ENCODE measurements at regions not wholly inside any gene's neighbourhood (a gene's known extent, or its start where the extent isn't known, plus 50 kb on each side); places are given as distances from the start of the nearest gene placed in this dataset.

DNA sequence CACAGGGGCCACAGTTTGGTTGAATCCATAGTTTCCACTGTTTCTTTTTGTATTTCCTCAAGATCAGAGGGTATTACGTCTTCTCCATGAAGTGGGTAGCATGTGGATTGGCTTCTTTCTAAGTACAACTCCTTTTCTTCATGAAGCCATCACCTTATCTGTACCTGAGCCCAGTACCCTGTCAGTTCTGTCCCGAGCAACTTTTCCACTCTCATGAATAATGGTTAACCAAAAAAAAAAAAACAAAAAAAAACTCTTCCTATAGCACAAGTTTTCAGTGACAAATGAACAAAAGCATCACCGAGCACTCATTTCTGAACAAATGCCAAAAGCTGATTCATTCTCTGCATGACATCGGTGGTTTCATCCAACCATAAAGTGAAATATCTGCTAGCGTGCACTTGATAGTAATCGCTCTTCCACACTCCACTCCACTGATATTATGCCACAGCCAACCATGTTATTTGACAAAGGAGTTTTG, 53.0 kb upstream of the CCDC150 start:
- WGBS (ENCODE audit: insufficient coverage), result 39% methylated on average over 5 of the region's 6 CpGs

DNA sequence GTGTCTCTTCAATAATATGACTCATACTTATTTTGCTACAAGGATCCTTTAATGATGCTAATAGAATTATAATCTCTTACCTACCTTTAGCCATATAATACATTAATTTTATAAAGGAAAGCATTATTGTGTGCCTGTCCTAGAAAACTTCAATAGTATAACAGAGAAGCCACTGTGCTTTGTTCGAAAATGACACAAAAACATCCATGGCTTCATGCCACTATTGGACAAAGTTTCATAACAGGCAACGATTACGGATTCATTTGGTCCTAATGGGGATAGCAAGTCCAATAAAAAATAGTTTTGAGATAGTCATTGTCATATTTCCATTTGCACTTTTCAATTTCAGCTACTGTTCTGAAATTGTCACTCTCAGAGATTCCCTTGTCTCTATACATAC, 52.5 kb upstream of the CCDC150 start:
- 84% methylated on average over 3 of the region's 3 CpGs for WGBS (ENCODE audit: insufficient coverage)
- Mint-ChIP-seq H3K36me3 (no peaks in the 10 kb centered on the region), H3K4me3 (no peak overlapping the region), H3K27ac (no peak overlapping the region), H3K4me1 (peaks cover 0 to 2% of the 10 kb centered on the region in 2 donors), H3K27me3 (ENCODE audit: low read depth in 2 of 2) (peaks cover 31 to 76% of the 10 kb centered on the region in 2 donors), H3K9me3 (peaks cover 0 to 4% of the 10 kb centered on the region in 2 donors)
- no peak overlapping the region for H3K4me3 ChIP-seq (ENCODE audit: low read length)
- TF ChIP-seq, protein P1, sequence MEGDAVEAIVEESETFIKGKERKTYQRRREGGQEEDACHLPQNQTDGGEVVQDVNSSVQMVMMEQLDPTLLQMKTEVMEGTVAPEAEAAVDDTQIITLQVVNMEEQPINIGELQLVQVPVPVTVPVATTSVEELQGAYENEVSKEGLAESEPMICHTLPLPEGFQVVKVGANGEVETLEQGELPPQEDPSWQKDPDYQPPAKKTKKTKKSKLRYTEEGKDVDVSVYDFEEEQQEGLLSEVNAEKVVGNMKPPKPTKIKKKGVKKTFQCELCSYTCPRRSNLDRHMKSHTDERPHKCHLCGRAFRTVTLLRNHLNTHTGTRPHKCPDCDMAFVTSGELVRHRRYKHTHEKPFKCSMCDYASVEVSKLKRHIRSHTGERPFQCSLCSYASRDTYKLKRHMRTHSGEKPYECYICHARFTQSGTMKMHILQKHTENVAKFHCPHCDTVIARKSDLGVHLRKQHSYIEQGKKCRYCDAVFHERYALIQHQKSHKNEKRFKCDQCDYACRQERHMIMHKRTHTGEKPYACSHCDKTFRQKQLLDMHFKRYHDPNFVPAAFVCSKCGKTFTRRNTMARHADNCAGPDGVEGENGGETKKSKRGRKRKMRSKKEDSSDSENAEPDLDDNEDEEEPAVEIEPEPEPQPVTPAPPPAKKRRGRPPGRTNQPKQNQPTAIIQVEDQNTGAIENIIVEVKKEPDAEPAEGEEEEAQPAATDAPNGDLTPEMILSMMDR (IDR thresholded peaks at IDR 0.05), result no peak
- no peak for ATAC-seq
- DNase-seq, result no peak
- intact Hi-C loops (cut with micrococcal nuclease), result no loop called here
- H3K9me3 ChIP-seq (ENCODE audit: control insufficient read depth, insufficient read depth, low read length), result no peaks in the 10 kb centered on the region
- H3K27me3 ChIP-seq (ENCODE audit: control insufficient read depth, insufficient read depth, low read length), result peaks cover 5% of the 10 kb centered on the region
- no peaks in the 10 kb centered on the region for H3K36me3 ChIP-seq (ENCODE audit: control insufficient read depth, insufficient read depth, low read length)
- no peak overlapping the region for H3K27ac ChIP-seq (ENCODE audit: low read length)
- no peaks in the 10 kb centered on the region for H3K4me1 ChIP-seq (ENCODE audit: control insufficient read depth, insufficient read depth, low read length)

More for the DNA sequence above, 53.0 kb upstream of the CCDC150 start:
- intact Hi-C loops (cut with micrococcal nuclease), result no loop called here
- Mint-ChIP-seq H3K36me3 (no peaks in the 10 kb centered on the region), H3K27ac (no peak overlapping the region), H3K4me1 (no peaks in the 10 kb centered on the region), H3K27me3 (ENCODE audit: low read depth in 2 of 2) (peaks cover 26 to 71% of the 10 kb centered on the region in 2 donors), H3K9me3 (peaks cover 0 to 4% of the 10 kb centered on the region in 2 donors), H3K4me3 (no peak overlapping the region)
- DNase-seq (no peak), ATAC-seq (no peak)
- Histone ChIP-seq H3K4me1 (ENCODE audit: control insufficient read depth, insufficient read depth, low read length) (no peaks in the 10 kb centered on the region), H3K36me3 (ENCODE audit: control insufficient read depth, insufficient read depth, low read length) (no peaks in the 10 kb centered on the region), H3K27ac (ENCODE audit: low read length) (no peak overlapping the region), H3K27me3 (ENCODE audit: control insufficient read depth, insufficient read depth, low read length) (peaks cover 3% of the 10 kb centered on the region), H3K4me3 (ENCODE audit: low read length) (no peak overlapping the region), H3K9me3 (ENCODE audit: control insufficient read depth, insufficient read depth, low read length) (no peaks in the 10 kb centered on the region)
- TF ChIP-seq, protein P1 (IDR thresholded peaks at IDR 0.05), result no peak

DNA sequence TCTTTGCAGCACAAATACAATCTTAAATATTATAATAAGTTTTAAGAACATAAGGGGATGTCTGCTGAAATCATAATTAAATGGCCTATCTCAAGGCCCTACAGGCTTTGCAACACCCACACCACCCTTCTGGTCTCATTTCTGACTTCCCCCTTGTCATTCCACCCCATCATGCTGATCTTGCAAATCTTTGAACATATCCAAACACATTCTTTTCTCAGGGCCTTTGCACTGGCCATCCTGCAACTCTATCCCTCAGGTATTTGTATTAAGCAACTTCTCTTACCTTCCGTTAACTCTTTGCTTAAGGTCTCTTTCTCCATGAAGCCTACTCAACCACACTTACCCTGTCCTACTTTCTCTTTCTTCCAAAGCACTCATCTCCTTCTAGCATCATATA, 51.8 kb upstream of the CCDC150 start:
- H3K36me3 ChIP-seq (ENCODE audit: control insufficient read depth, insufficient read depth, low read length), result no peaks in the 10 kb centered on the region
- no peaks in the 10 kb centered on the region for H3K4me1 ChIP-seq (ENCODE audit: control insufficient read depth, insufficient read depth, low read length)
- Mint-ChIP-seq H3K9me3 (peaks cover 0 to 4% of the 10 kb centered on the region in 2 donors), H3K27ac (no peak overlapping the region), H3K36me3 (no peaks in the 10 kb centered on the region), H3K4me3 (no peak overlapping the region), H3K27me3 (ENCODE audit: low read depth in 2 of 2) (peaks cover 33 to 74% of the 10 kb centered on the region in 2 donors), H3K4me1 (peaks cover 0 to 6% of the 10 kb centered on the region in 2 donors)
- TF ChIP-seq, protein P1 (IDR thresholded peaks at IDR 0.05), result no peak
- WGBS (ENCODE audit: insufficient coverage), result 57% methylated on average over 1 of the region's 1 CpG
- no peak for ATAC-seq
- no peak for DNase-seq
- H3K27ac ChIP-seq (ENCODE audit: low read length), result no peak overlapping the region
- intact Hi-C loops (cut with micrococcal nuclease), result no loop called here
- H3K4me3 ChIP-seq (ENCODE audit: low read length), result no peak overlapping the region
- peaks cover 10% of the 10 kb centered on the region for H3K27me3 ChIP-seq (ENCODE audit: control insufficient read depth, insufficient read depth, low read length)
- no peaks in the 10 kb centered on the region for H3K9me3 ChIP-seq (ENCODE audit: control insufficient read depth, insufficient read depth, low read length)

DNA sequence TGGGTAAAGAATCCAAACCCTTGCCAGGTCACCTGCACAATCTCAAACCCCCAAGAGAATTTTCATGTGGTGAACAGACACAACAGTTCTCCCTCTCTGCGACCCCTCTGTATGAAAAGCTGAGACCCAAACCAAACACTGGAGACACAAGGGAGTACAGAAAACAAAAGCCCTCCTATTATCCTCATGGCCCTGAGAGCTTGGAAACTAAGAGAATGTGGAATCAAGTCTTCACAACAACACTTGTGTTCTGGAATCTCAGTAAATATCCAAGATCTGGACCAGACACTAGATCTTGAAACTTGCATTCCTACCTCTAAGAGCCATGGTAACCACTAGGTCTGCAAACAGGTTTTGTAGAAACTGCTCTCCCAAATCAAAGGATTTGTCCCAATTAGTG, 50.1 kb upstream of the CCDC150 start:
- Mint-ChIP-seq H3K4me1 (peaks cover 0 to 6% of the 10 kb centered on the region in 2 donors), H3K27ac (no peak overlapping the region), H3K9me3 (peaks cover 0 to 4% of the 10 kb centered on the region in 2 donors), H3K4me3 (no peak overlapping the region), H3K27me3 (ENCODE audit: low read depth in 2 of 2) (peaks cover 40 to 69% of the 10 kb centered on the region in 2 donors), H3K36me3 (no peaks in the 10 kb centered on the region)
- ATAC-seq (no peak), DNase-seq (no peak)
- peaks cover 15% of the 10 kb centered on the region for H3K27me3 ChIP-seq (ENCODE audit: control insufficient read depth, insufficient read depth, low read length)
- H3K36me3 ChIP-seq (ENCODE audit: control insufficient read depth, insufficient read depth, low read length), result no peaks in the 10 kb centered on the region
- H3K27ac ChIP-seq (ENCODE audit: low read length), result no peak overlapping the region
- 88% methylated on average over 1 of the region's 1 CpG for WGBS (ENCODE audit: insufficient coverage)
- H3K4me3 ChIP-seq (ENCODE audit: low read length), result no peak overlapping the region
- intact Hi-C loops (cut with micrococcal nuclease), result no loop called here
- no peaks in the 10 kb centered on the region for H3K9me3 ChIP-seq (ENCODE audit: control insufficient read depth, insufficient read depth, low read length)
- H3K4me1 ChIP-seq (ENCODE audit: control insufficient read depth, insufficient read depth, low read length), result peaks cover 3% of the 10 kb centered on the region
- TF ChIP-seq, protein P1 (IDR thresholded peaks at IDR 0.05), result no peak
